H1 (cell line): ENCODE measurements at regions not wholly inside any gene's neighbourhood (a gene's known extent, or its start where the extent isn't known, plus 50 kb on each side); places are given as distances from the start of the nearest gene placed in this dataset.

Experiments used
- CTCF ChIA-PET: fragments of 300-600 bp; sonication (Branson Sonifier 250); formaldehyde crosslinking; loops from one replicate; lab custom pipeline; 2021; ENCODE audit not compliant: partially characterized antibody; lab: Charles Lee
- POLR2A ChIA-PET: fragments of 300-600 bp; sonication (Branson Sonifier 250); formaldehyde crosslinking; loops from one replicate; lab custom pipeline; 2021; ENCODE audit warnings: inconsistent platforms; ENCODE audit not compliant: partially characterized antibody; lab: Charles Lee
- DNase-seq, 2 experiments: peaks; one replicate each; pipeline versions ENCODE4 v3.0.0 to v3.0.0-alpha.2; 2010 to 2022; ENCODE audit warnings: low spot score in 2 of 2, low read depth in 1 of 2, mixed read lengths in 1 of 2
- FAIRE-seq: peaks from 2 replicates; lab custom pipeline; 2011; peaks lifted over from hg19 to GRCh38; lab: Jason Lieb, UNC
- H2AFZ ChIP-seq: 2 replicates; pipeline ENCODE4 v1.8.1; 2012; ENCODE audit warnings: low read length, inconsistent platforms
- H2AK5ac ChIP-seq: 2 replicates; pipeline ENCODE4 v1.6.1; 2013; ENCODE audit warnings: low read depth, low read length
- H2BK120ac ChIP-seq: replicated peaks from 2 replicates; pipeline ENCODE3; 2013; ENCODE audit warnings: low read depth, low read length, inconsistent platforms
- H2BK12ac ChIP-seq: 2 replicates; pipeline ENCODE4 v1.6.1; 2013; ENCODE audit warnings: low read depth, low read length
- H2BK15ac ChIP-seq: 2 replicates; pipeline ENCODE4 v1.6.1; 2013; ENCODE audit warnings: low read length
- H2BK20ac ChIP-seq: 2 replicates; pipeline ENCODE4 v1.6.1; 2013; ENCODE audit warnings: low read length
- H2BK5ac ChIP-seq: 2 replicates; pipeline ENCODE4 v1.6.1; 2013; ENCODE audit warnings: low read depth, low read length
- H3K14ac ChIP-seq: 2 replicates; pipeline ENCODE4 v1.6.1; 2013; ENCODE audit warnings: inconsistent platforms; ENCODE audit not compliant: insufficient read length
- H3K18ac ChIP-seq: 2 replicates; pipeline ENCODE4 v1.6.1; 2013; ENCODE audit warnings: low read length; ENCODE audit errors: extremely low read depth
- H3K23ac ChIP-seq: 2 replicates; pipeline ENCODE4 v1.6.1; 2013; ENCODE audit warnings: inconsistent platforms; ENCODE audit not compliant: insufficient read length
- H3K23me2 ChIP-seq: 2 replicates; pipeline ENCODE4 v1.6.1; 2013; ENCODE audit warnings: low read depth, low read length
- H3K27ac ChIP-seq: 2 replicates; pipeline ENCODE4 v1.6.1; 2011; ENCODE audit warnings: low read depth, low read length, inconsistent platforms
- H3K27me3 ChIP-seq, 4 experiments: replicated peaks in 1 of 4; 1 replicate in 1 of 4; 2 replicates in 3 of 4; pipeline versions ENCODE4 v1.6.1 to v1.8.1; 2011 to 2013; ENCODE audit warnings: low read length in 3 of 4, mild to moderate bottlenecking in 3 of 4, inconsistent platforms in 2 of 4, mixed read lengths in 2 of 4, moderate library complexity in 1 of 4; ENCODE audit not compliant: control insufficient read depth in 3 of 4, insufficient read depth in 3 of 4; ENCODE audit errors: extremely low read depth in 1 of 4
- H3K36me3 ChIP-seq, 4 experiments: 2 replicates each; pipeline versions ENCODE4 v1.6.1 to v1.8.1; 2011 to 2013; ENCODE audit warnings: mild to moderate bottlenecking in 4 of 4, low read length in 3 of 4, moderate library complexity in 2 of 4, control low read depth in 1 of 4, inconsistent platforms in 1 of 4; ENCODE audit not compliant: insufficient read depth in 4 of 4, control insufficient read depth in 2 of 4
- H3K4ac ChIP-seq: replicated peaks from 2 replicates; pipeline ENCODE3; 2013; ENCODE audit warnings: low read length, low read depth, mixed read lengths, inconsistent platforms; ENCODE audit not compliant: insufficient read length
- H3K4me1 ChIP-seq, 4 experiments: replicated peaks in 1 of 4; 1 replicate in 1 of 4; 2 replicates in 3 of 4; pipeline versions ENCODE4 v1.6.1 to v1.8.1; 2011 to 2013; ENCODE audit warnings: low read length in 3 of 4, inconsistent platforms in 2 of 4, mixed read lengths in 1 of 4; ENCODE audit not compliant: insufficient read depth in 4 of 4, control insufficient read depth in 3 of 4
- H3K4me2 ChIP-seq, 2 experiments: 2 replicates each; pipeline versions ENCODE4 v1.6.1 to v1.8.1; 2011 to 2013; ENCODE audit warnings: low read depth in 2 of 2, low read length in 2 of 2, control low read depth in 1 of 2, inconsistent platforms in 1 of 2, mild to moderate bottlenecking in 1 of 2; ENCODE audit not compliant: insufficient read depth in 1 of 2
- H3K4me3 ChIP-seq, 4 experiments: fragments of 200-600, 300-600 bp in 1 of 4; sonication (generic), shearing (Covaris generic), sonication (Bioruptor Twin) in 1 of 4; 2 replicates each; pipeline versions ENCODE4 v1.5.1 to v1.8.1; 2011 to 2016; ENCODE audit warnings: low read length in 4 of 4, low read depth in 3 of 4, control low read depth in 2 of 4, inconsistent platforms in 2 of 4, mild to moderate bottlenecking in 2 of 4, mixed read lengths in 1 of 4, moderate library complexity in 1 of 4; ENCODE audit not compliant: insufficient read depth in 2 of 4; ENCODE audit errors: extremely low read depth in 1 of 4
- H3K56ac ChIP-seq: replicated peaks from 2 replicates; pipeline ENCODE3; 2013; ENCODE audit warnings: low read depth, mild to moderate bottlenecking, mixed read lengths, low read length, inconsistent platforms; ENCODE audit not compliant: insufficient read length
- H3K79me1 ChIP-seq: 2 replicates; pipeline ENCODE4 v1.6.1; 2013; ENCODE audit warnings: low read depth, low read length, control low read depth
- H3K79me2 ChIP-seq, 2 experiments: 2 replicates each; pipeline versions ENCODE4 v1.6.1 to v1.8.1; 2012 to 2013; ENCODE audit warnings: low read length in 2 of 2, mild to moderate bottlenecking in 2 of 2, inconsistent platforms in 1 of 2; ENCODE audit not compliant: insufficient read depth in 2 of 2, control insufficient read depth in 1 of 2
- H3K9ac ChIP-seq, 4 experiments: replicated peaks in 1 of 4; 1 replicate in 1 of 4; 2 replicates in 3 of 4; pipeline versions ENCODE4 v1.6.1 to v1.8.1; 2011 to 2013; ENCODE audit warnings: low read depth in 3 of 4, low read length in 3 of 4, control low read depth in 2 of 4, mild to moderate bottlenecking in 2 of 4, moderate library complexity in 2 of 4, inconsistent platforms in 1 of 4; ENCODE audit errors: extremely low read depth in 1 of 4
- H3K9me3 ChIP-seq, 2 experiments: 2 replicates each; pipeline versions ENCODE4 v1.6.1 to v1.8.1; 2012 to 2013; ENCODE audit warnings: mild to moderate bottlenecking in 2 of 2, moderate library complexity in 2 of 2, control low read depth in 1 of 2, inconsistent platforms in 1 of 2, low read depth in 1 of 2, low read length in 1 of 2, mixed read lengths in 1 of 2; ENCODE audit not compliant: insufficient read depth in 2 of 2
- H4K20me1 ChIP-seq, 2 experiments: replicated peaks in 1 of 2; 2 replicates each; pipeline versions ENCODE3 to v1.8.1; 2011 to 2013; ENCODE audit warnings: inconsistent platforms in 2 of 2, low read length in 2 of 2, mild to moderate bottlenecking in 1 of 2; ENCODE audit not compliant: insufficient read depth in 2 of 2, control insufficient read depth in 1 of 2
- H4K5ac ChIP-seq: 2 replicates; pipeline ENCODE4 v1.6.1; 2013; ENCODE audit warnings: low read length, low read depth, mixed read lengths, inconsistent platforms; ENCODE audit not compliant: insufficient read length
- H4K8ac ChIP-seq: 2 replicates; pipeline ENCODE4 v1.8.0; 2013; ENCODE audit warnings: mild to moderate bottlenecking, moderate library complexity, low read length, inconsistent platforms; ENCODE audit not compliant: insufficient read depth; ENCODE audit errors: extremely low read depth
- H4K91ac ChIP-seq: replicated peaks from 2 replicates; pipeline ENCODE3; 2013; ENCODE audit warnings: low read length, mixed read lengths, inconsistent platforms; ENCODE audit not compliant: insufficient read length
- BCL11A ChIP-seq, 2 experiments: IDR thresholded peaks; one replicate each; pipeline ENCODE4 v1.6.1; 2011; ENCODE audit warnings: low read depth in 2 of 2, low read length in 2 of 2, mild to moderate bottlenecking in 2 of 2
- EGR1 ChIP-seq: IDR thresholded peaks from 2 replicates; pipeline ENCODE4 v1.6.1; 2011; ENCODE audit warnings: low read depth, low read length, borderline replicate concordance
- HDAC2 ChIP-seq, 2 experiments: fragments of 300-600 bp in 1 of 2; sonication (generic) in 1 of 2; IDR thresholded peaks; 2 replicates each; pipeline ENCODE4 v1.6.1; 2011 to 2012; ENCODE audit warnings: low read depth in 2 of 2, low read length in 2 of 2, mild to moderate bottlenecking in 2 of 2, moderate library complexity in 2 of 2, borderline replicate concordance in 1 of 2, inconsistent platforms in 1 of 2
- NRF1 ChIP-seq: IDR thresholded peaks from 2 replicates; pipeline ENCODE4 v1.6.1; 2011; ENCODE audit warnings: mild to moderate bottlenecking, low read depth, low read length, improper control_type of control experiment
- RFX5 ChIP-seq: IDR thresholded peaks from 2 replicates; pipeline ENCODE4 v1.6.1; 2011; ENCODE audit warnings: low read depth, low read length, improper control_type of control experiment, borderline replicate concordance
- SIN3A ChIP-seq, 2 experiments: IDR thresholded peaks in 1 of 2; conservative IDR thresholded peaks in 1 of 2; 2 replicates each; pipeline ENCODE4 v1.6.1; 2011 to 2012; ENCODE audit warnings: low read length in 2 of 2, improper control_type of control experiment in 1 of 2, low read depth in 1 of 2, mild to moderate bottlenecking in 1 of 2
- SRF ChIP-seq: IDR thresholded peaks from 2 replicates; pipeline ENCODE4 v1.6.1; 2011; ENCODE audit warnings: mild to moderate bottlenecking, low read depth, low read length, moderate library complexity
- ZNF274 ChIP-seq: IDR thresholded peaks from 2 replicates; pipeline ENCODE4 v1.7.0; 2012; ENCODE audit warnings: low read length, borderline replicate concordance; ENCODE audit errors: extremely low read depth
- WGBS, 2 experiments: shearing (Covaris generic) in 1 of 2; methylation state at CpG; one replicate each; pipeline versions ENCODE4 v1.1.6 to v1.1.7; 2013 to 2015; ENCODE audit warnings: low lambda C conversion rate in 2 of 2, mixed read lengths in 2 of 2, inconsistent platforms in 1 of 2, low coverage in 1 of 2, missing lambda C conversion rate in 1 of 2; ENCODE audit not compliant: insufficient replicate concordance in 2 of 2, insufficient coverage in 1 of 2, insufficient read length in 1 of 2; ENCODE audit errors: extremely low coverage in 1 of 2, missing lambda C conversion rate in 1 of 2; 5-methylcytosine and 5-hydroxymethylcytosine counted together
- TF ChIP-seq, protein P1 (sequence below): IDR thresholded peaks from 2 replicates; pipeline ENCODE4 v1.6.1; 2012; ENCODE audit warnings: inconsistent platforms

DNA sequence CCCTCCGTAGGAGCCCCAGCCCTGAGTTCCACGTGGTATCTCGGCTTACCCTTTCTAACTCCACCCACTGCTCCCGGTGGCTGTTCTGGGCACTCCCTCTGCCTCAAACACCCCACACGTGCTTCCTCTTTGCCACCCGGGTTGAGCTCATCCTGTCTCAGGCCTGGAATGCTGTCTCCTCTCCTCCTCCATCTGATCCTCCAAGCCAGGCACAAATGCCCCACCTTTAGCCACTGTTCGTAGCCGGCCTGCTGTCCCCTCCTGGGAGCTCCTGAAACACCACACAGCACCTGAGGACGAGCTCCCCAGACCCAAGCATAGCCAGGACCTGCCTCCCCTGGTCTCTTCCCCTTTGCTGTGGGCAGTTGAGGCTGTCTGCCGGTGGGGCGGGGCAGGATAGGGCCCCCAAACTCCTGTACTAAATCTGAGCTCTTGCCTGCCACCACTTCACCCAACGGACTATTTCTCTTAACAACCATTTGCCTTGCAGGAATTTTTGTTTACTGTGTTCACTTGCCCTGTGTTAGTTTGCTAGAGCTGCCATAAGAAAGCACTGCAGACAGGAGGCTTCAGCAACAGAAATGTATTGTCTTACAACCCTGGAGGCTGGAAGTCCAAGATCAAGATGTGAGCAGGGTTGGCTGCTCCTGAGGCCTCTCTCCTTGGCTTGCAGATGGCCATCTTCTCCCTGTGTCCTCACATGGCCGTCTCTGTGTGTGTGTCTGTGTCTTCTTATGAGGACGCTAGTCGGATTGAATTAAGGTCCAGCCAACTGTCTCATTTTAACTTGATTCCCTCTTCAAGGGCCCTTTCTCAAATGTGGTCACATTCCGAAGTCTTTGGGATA lies 58.3 kb upstream of the SHH start:
- H3K18ac ChIP-seq, result no peak overlapping the region
- WGBS, 2 experiments, result 85% methylated on average over 16 of the region's 16 CpGs; no CpG with 5 or more reads in 1 of the 2 experiments
- H4K20me1 ChIP-seq, result no peaks in the 10 kb centered on the region
- peaks cover 0 to 6% (median 3%) of the 10 kb centered on the region in 4 experiments; a peak in 4 of 7 replicates for H3K4me1 ChIP-seq
- no peak overlapping the region for H3K23ac ChIP-seq
- no peaks in the 10 kb centered on the region for H3K79me2 ChIP-seq
- no peak for TF ChIP-seq BCL11A (IDR thresholded peaks at IDR 0.05; ENCODE audit: low read depth in 2 of 2, low read length in 2 of 2)
- TF ChIP-seq, protein P1, sequence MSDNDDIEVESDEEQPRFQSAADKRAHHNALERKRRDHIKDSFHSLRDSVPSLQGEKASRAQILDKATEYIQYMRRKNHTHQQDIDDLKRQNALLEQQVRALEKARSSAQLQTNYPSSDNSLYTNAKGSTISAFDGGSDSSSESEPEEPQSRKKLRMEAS, result no peak
- no peak for TF ChIP-seq EGR1
- no peak for TF ChIP-seq ZNF274
- TF ChIP-seq RFX5, result no peak
- no peak for TF ChIP-seq NRF1
- no peak for TF ChIP-seq SRF
- TF ChIP-seq HDAC2 (IDR thresholded peaks at IDR 0.05; ENCODE audit: borderline replicate concordance in 1 of 2, low read depth in 2 of 2, low read length in 2 of 2), result no peak
- no peak for TF ChIP-seq SIN3A (conservative IDR thresholded peaks at IDR 0.05 in 1 of 2, IDR thresholded peaks at IDR 0.05 in 1 of 2; ENCODE audit: low read depth in 1 of 2, low read length in 2 of 2)
- no peak overlapping the region for H3K14ac ChIP-seq
- peak in 1 of 2 experiments; percentile 40 for DNase-seq
- H3K4me3 ChIP-seq, result no peak overlapping the region
- no peaks in the 10 kb centered on the region for H3K36me3 ChIP-seq
- H2BK15ac ChIP-seq, result no peak overlapping the region
- no peak overlapping the region for H4K91ac ChIP-seq
- H2BK12ac ChIP-seq, result no peak overlapping the region
- no peak overlapping the region for H3K4ac ChIP-seq
- H4K8ac ChIP-seq, result no peak overlapping the region
- H2BK20ac ChIP-seq, result peak overlapping the region; percentile 6; the same call in 1 of the 2 replicates
- no peak overlapping the region for H2BK5ac ChIP-seq
- no peak overlapping the region for H3K27ac ChIP-seq
- no peaks in the 10 kb centered on the region; a peak in 1 of 7 replicates for H3K27me3 ChIP-seq
- no peak overlapping the region for H4K5ac ChIP-seq
- ChIA-PET POLR2A (no interaction called here), CTCF (no interaction called here)
- no peak overlapping the region for H2AK5ac ChIP-seq
- no peaks in the 10 kb centered on the region for H3K23me2 ChIP-seq
- no peaks in the 10 kb centered on the region for H3K79me1 ChIP-seq
- no peak overlapping the region for H3K9ac ChIP-seq
- peaks cover 2 to 5% of the 10 kb centered on the region in 2 experiments; a peak in 2 of 4 replicates for H3K9me3 ChIP-seq
- FAIRE-seq, result no peak
- H2AFZ ChIP-seq, result no peak overlapping the region
- no peak overlapping the region for H2BK120ac ChIP-seq
- no peak overlapping the region for H3K56ac ChIP-seq
- no peak overlapping the region for H3K4me2 ChIP-seq
